ENCODE measurements at regions not wholly inside any gene's neighbourhood (a gene's known extent, or its start where the extent isn't known, plus 50 kb on each side); places are given as distances from the start of the nearest gene placed in this dataset.

DNA sequence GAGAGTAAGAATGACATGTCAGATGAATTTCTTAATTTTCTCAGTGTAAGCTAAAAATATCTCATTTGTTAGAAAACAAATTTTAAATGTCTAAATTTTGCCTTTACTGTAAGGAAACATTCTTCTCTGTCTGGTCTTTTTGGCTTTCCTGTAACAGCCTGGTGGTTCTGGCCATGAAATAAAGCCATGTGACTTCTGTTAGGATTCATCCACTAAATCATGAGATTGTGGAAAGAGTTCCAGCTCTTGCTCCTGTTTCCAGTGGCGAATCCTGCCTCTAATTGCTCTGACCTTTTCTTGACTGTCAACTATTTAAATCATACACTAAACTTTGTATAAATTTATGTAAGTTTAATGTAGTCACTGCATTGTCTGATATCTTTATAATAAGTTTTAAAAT is 398.5 kb upstream of the AKR1E2 start:
- TF ChIP-seq POLR2A (IDR thresholded peaks at IDR 0.05; ENCODE audit: extremely low read depth, insufficient read length) (no peak), MYC (IDR thresholded peaks at IDR 0.05; ENCODE audit: low read depth, low read length) (no peak)
- TF ChIP-seq, protein P1, sequence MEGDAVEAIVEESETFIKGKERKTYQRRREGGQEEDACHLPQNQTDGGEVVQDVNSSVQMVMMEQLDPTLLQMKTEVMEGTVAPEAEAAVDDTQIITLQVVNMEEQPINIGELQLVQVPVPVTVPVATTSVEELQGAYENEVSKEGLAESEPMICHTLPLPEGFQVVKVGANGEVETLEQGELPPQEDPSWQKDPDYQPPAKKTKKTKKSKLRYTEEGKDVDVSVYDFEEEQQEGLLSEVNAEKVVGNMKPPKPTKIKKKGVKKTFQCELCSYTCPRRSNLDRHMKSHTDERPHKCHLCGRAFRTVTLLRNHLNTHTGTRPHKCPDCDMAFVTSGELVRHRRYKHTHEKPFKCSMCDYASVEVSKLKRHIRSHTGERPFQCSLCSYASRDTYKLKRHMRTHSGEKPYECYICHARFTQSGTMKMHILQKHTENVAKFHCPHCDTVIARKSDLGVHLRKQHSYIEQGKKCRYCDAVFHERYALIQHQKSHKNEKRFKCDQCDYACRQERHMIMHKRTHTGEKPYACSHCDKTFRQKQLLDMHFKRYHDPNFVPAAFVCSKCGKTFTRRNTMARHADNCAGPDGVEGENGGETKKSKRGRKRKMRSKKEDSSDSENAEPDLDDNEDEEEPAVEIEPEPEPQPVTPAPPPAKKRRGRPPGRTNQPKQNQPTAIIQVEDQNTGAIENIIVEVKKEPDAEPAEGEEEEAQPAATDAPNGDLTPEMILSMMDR (IDR thresholded peaks at IDR 0.05; ENCODE audit: low read depth, low read length), result no peak
- TF ChIP-seq, protein P2, sequence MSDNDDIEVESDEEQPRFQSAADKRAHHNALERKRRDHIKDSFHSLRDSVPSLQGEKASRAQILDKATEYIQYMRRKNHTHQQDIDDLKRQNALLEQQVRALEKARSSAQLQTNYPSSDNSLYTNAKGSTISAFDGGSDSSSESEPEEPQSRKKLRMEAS (IDR thresholded peaks at IDR 0.05; ENCODE audit: low read depth, low read length), result no peak
- DNase-seq (ENCODE audit: low read depth), result no peak
- H3K4me3 ChIP-seq (ENCODE audit: low read depth, low read length), result no peak overlapping the region

DNA sequence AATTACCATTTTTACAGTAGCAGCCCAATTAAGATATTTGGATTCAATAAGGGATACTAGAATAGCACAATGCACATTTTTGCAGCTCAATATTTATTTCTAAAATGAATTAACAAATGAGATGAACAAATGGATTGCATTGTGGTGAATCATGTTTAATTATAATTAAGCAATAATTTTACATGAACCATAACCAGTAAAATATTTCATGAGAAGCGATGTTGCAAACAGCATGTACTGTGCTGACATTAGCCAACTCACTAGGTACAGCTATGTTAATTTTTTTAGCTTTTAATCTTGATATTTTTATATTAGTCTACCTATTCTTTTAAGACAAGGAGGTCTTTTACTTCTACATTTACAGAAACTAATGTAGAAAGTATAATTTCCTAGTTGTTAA is 399.1 kb upstream of the AKR1E2 start:
- H3K4me3 ChIP-seq (ENCODE audit: low read depth, low read length), result no peak overlapping the region
- TF ChIP-seq POLR2A (IDR thresholded peaks at IDR 0.05; ENCODE audit: extremely low read depth, insufficient read length) (no peak), MYC (IDR thresholded peaks at IDR 0.05; ENCODE audit: low read depth, low read length) (no peak)
- TF ChIP-seq, protein P2 (IDR thresholded peaks at IDR 0.05; ENCODE audit: low read depth, low read length), result no peak
- TF ChIP-seq, protein P1 (IDR thresholded peaks at IDR 0.05; ENCODE audit: low read depth, low read length), result no peak
- no peak for DNase-seq (ENCODE audit: low read depth)

DNA sequence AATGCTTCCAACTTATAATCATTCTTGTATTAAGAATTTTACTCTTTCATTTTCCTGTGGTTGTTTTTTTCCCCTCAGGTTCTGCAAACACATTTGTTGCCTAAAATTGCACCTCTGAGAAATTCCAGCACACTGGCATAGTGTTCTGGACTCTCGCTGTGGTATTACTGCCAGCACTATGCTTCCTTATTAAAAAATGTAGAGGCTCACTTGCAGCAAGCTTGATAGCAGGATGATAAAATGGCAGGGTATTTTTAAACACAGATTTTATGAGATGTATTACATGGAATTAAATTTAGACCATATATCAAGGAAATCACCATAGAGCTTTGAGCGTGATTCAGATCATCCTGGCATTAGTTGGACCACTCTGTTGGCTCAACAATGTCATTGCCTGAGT is 416.7 kb upstream of the AKR1E2 start:
- no peak overlapping the region for H3K4me3 ChIP-seq (ENCODE audit: low read depth, low read length)
- TF ChIP-seq, protein P1 (IDR thresholded peaks at IDR 0.05; ENCODE audit: low read depth, low read length), result no peak
- TF ChIP-seq, protein P2 (IDR thresholded peaks at IDR 0.05; ENCODE audit: low read depth, low read length), result no peak
- no peak for TF ChIP-seq MYC (IDR thresholded peaks at IDR 0.05; ENCODE audit: low read depth, low read length)
- no peak for TF ChIP-seq POLR2A (IDR thresholded peaks at IDR 0.05; ENCODE audit: extremely low read depth, insufficient read length)
- DNase-seq (ENCODE audit: low read depth), result no peak

DNA sequence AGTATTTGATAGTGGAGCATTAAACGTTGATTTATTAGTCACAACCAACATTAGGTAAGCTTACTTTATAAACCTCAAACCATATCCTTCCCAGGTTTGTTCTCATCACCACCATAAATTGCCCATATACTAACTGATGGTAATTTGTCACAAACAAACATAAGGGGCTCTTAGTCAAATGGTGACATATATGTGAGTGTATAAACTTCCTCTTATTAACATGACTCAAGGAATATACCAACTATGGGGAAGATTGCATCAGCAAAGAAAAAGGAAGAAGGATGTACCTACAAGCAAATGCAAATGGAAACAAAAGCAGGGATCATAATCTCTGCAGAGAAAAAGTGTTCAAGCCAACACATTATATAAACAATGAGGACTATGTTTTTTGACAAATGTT is 418.2 kb upstream of the AKR1E2 start:
- TF ChIP-seq POLR2A (IDR thresholded peaks at IDR 0.05; ENCODE audit: extremely low read depth, insufficient read length) (no peak), MYC (IDR thresholded peaks at IDR 0.05; ENCODE audit: low read depth, low read length) (no peak)
- TF ChIP-seq, protein P2 (IDR thresholded peaks at IDR 0.05; ENCODE audit: low read depth, low read length), result no peak
- TF ChIP-seq, protein P1 (IDR thresholded peaks at IDR 0.05; ENCODE audit: low read depth, low read length), result no peak
- DNase-seq (ENCODE audit: low read depth), result peak; percentile 64
- H3K4me3 ChIP-seq (ENCODE audit: low read depth, low read length), result no peak overlapping the region

DNA sequence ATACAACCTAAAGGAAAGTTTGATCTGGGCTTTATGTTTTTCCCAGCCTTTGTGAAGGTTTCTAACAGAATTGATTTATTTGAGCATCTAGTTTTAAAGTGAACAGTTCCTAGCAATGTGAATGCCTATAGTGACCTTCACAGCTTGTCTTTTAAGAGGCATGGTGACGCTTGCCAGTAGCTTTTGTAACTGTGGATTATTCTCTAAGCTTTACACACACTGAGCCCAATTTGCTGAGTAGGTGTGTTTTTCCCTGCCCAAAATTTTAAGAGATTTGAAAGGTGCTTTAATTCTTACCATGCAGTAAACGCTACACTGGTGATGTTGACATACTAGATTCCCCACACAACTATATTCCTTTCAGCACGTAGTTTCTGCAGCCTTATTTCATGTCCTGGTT is 420.2 kb upstream of the AKR1E2 start:
- TF ChIP-seq, protein P2 (IDR thresholded peaks at IDR 0.05; ENCODE audit: low read depth, low read length), result no peak
- TF ChIP-seq MYC (IDR thresholded peaks at IDR 0.05; ENCODE audit: low read depth, low read length) (no peak), POLR2A (IDR thresholded peaks at IDR 0.05; ENCODE audit: extremely low read depth, insufficient read length) (no peak)
- TF ChIP-seq, protein P1 (IDR thresholded peaks at IDR 0.05; ENCODE audit: low read depth, low read length), result no peak
- no peak for DNase-seq (ENCODE audit: low read depth)
- H3K4me3 ChIP-seq (ENCODE audit: low read depth, low read length), result no peak overlapping the region

Measured in NB4 (cell line).